ENCODE measurements at regions not wholly inside any gene's neighbourhood (a gene's known extent, or its start where the extent isn't known, plus 50 kb on each side); places are given as distances from the start of the nearest gene placed in this dataset.

DNA sequence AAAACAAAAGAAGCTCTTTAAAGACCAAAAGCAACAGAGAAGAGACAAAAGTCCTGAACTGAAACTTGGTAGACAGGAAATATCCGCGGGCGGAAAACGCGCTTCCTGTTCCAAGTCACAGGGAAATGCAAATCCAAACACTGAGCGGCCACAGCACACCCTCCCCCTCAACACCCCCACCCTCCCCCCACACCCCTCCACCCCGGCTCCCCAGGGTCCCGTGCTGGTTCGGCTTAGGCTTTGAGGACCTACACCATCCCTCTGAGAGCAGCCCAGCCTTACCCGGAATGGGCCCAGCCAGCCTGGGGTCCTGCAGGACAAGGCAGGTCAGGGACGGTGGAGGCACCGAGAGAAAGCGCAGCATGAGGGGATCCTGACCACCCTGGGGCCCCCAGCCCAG lies 160.4 kb downstream of the BRD1 start:
- TF ChIP-seq, protein P1, sequence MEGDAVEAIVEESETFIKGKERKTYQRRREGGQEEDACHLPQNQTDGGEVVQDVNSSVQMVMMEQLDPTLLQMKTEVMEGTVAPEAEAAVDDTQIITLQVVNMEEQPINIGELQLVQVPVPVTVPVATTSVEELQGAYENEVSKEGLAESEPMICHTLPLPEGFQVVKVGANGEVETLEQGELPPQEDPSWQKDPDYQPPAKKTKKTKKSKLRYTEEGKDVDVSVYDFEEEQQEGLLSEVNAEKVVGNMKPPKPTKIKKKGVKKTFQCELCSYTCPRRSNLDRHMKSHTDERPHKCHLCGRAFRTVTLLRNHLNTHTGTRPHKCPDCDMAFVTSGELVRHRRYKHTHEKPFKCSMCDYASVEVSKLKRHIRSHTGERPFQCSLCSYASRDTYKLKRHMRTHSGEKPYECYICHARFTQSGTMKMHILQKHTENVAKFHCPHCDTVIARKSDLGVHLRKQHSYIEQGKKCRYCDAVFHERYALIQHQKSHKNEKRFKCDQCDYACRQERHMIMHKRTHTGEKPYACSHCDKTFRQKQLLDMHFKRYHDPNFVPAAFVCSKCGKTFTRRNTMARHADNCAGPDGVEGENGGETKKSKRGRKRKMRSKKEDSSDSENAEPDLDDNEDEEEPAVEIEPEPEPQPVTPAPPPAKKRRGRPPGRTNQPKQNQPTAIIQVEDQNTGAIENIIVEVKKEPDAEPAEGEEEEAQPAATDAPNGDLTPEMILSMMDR (IDR thresholded peaks at IDR 0.05; ENCODE audit: low read depth, low read length, missing control alignments) = no peak
- no peak overlapping the region for H3K4me3 ChIP-seq (replicated peaks; ENCODE audit: low read depth, low read length)
- DNase-seq (ENCODE audit: extremely low read depth, low read depth) = no peak

DNA sequence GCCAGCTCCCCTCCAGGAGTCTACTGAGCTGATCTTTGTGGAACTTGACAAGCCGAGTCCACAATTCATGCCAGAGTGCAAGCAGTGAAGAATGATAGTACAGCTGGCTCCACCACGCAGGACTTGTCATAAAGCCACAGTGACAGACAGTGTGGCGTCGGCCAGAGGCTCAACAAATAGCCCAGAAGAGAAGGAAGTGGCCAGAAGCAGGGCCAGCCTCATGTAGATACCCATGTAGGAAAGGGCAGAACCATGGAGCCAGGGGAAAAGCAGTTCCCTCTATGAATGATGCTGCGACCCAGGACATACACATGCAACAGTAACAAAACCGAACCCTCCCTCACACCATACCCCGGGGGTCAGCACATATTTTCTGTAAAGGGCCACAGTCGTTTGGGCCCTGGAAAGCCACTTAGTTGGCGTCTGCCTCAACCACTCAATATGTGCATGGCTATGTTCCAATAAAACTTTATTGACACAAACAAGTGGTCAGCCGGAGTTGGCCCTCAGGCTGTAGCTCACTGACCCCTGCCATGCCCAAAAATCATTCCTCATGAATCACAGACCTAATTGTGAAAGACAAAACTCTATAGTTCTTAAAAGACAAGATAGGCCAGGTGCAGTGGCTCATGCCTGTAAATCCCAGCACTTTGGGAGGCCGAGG lies 161.4 kb downstream of the BRD1 start:
- DNase-seq (ENCODE audit: extremely low read depth, low read depth) = no peak
- TF ChIP-seq, protein P1 (IDR thresholded peaks at IDR 0.05; ENCODE audit: low read depth, low read length, missing control alignments) = no peak
- H3K4me3 ChIP-seq (replicated peaks; ENCODE audit: low read depth, low read length) = no peak overlapping the region

DNA sequence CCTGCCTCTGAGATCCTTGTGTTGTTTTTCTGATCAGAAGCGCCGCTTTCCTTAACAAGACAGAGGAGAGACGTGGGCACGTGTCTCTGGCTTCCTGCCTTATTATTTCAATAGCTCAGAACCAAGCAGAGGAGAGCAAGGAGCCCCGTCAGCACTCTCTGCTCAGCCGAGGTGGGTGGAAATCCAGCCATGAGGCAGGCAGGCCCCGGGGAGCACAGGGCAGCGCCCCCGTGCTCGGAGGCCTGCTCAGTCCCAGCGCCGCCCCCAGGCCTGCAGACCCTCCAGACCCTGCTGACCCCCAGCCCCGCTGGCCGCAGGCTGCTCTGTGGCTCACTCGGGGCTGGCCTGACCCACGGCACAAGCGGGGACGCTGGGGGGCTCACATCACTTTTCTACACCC lies 162.8 kb downstream of the BRD1 start:
- H3K4me3 ChIP-seq (replicated peaks; ENCODE audit: low read depth, low read length) = no peak overlapping the region
- TF ChIP-seq, protein P1 (IDR thresholded peaks at IDR 0.05; ENCODE audit: low read depth, low read length, missing control alignments) = no peak
- DNase-seq (ENCODE audit: extremely low read depth, low read depth) = no peak

DNA sequence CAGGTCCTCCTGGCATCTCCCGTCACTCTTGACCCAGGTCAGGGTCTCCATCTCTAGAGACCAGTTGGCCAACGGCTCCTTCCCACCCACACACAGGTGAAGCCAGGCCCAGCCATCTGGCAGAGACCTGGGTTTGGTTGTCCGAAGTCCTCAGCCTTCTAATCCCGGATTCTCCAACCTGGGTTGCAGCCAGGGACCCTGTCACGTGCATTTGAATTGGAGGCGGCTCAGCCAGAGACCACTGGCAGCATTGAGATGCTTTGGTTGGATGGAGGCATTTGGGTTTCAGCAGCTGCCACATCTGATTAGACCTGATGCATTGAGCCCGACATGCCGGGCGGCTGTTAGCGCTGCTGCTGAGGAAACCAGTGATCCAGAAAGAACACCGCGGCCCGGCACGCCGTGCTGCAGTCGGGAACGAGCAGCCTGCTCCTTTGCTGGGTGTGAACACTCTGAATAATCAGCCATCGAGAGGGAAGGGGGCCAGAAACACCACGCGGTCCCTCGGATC lies 163.2 kb downstream of the BRD1 start:
- no peak for DNase-seq (ENCODE audit: extremely low read depth, low read depth)
- TF ChIP-seq, protein P1 (IDR thresholded peaks at IDR 0.05; ENCODE audit: low read depth, low read length, missing control alignments) = no peak

DNA sequence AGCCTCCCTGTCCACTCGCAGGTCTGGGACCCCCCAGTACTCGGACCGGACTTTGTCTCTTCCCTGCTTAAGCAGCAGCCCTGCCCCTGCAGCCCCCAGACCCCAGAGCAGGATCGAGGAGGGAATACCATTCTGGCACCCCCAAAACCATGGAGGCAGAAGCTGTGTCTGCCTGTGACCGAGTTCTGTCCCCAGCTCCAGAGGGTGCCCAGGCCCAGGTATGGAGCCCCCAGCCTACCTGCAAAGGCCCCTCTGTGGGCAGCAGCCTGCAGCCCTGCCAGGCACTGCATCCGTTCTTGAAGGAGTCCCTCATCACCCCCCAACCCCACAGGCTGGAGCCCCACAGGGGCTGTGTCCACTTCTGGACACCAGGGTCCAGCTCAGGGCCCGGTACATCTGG lies 163.8 kb downstream of the BRD1 start:
- TF ChIP-seq, protein P1 (IDR thresholded peaks at IDR 0.05; ENCODE audit: low read depth, low read length, missing control alignments) = no peak
- DNase-seq (ENCODE audit: extremely low read depth, low read depth) = no peak
- no peak overlapping the region for H3K4me3 ChIP-seq (replicated peaks; ENCODE audit: low read depth, low read length)

More for the DNA sequence above, 163.2 kb downstream of the BRD1 start:
- H3K4me3 ChIP-seq (replicated peaks; ENCODE audit: low read depth, low read length) = no peak overlapping the region

DNA sequence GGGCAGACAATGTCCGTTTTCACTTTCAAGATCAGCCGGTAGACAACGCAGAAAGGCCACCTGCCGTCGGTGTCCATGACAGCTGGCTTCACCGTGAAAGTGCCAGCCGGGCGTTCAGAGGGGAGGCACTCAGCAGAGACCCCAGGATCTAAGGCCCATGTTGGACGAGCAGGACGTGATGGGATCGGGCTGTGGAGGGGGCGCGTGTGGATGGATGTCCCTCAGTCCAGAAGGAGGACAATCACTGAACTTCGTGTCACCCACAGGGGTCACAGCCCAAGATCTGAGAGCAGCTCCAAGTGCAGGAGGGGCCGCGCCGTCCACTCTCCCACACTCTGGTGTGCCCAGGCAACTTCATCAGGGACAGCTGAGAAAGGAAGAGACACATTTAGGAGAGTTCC lies 164.4 kb downstream of the BRD1 start:
- TF ChIP-seq, protein P1 (IDR thresholded peaks at IDR 0.05; ENCODE audit: low read depth, low read length, missing control alignments) = no peak
- no peak for DNase-seq (ENCODE audit: extremely low read depth, low read depth)
- no peak overlapping the region for H3K4me3 ChIP-seq (replicated peaks; ENCODE audit: low read depth, low read length)

DNA sequence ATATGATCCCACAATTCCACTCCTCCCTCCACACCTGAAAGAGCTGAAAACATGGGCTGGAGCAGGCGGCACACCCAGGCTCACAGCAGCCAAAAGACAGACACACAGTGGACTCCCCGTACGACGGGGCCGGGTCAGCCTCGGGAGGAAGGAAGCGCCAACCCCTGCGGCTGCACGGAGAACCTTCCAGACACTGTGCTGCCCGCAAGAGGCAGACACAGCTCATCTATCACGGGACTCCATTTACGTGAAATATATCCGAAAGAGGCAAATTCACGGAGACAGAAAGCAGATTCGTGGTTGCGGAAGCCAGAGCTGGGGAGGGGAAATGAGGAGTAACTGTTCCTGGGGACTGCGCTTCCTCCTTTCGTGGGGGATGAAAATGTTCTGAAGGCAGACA lies 165.0 kb downstream of the BRD1 start:
- H3K4me3 ChIP-seq (replicated peaks; ENCODE audit: low read depth, low read length) = no peak overlapping the region
- DNase-seq (ENCODE audit: extremely low read depth, low read depth) = no peak

More for the DNA sequence above, 165.0 kb downstream of the BRD1 start:
- TF ChIP-seq, protein P1 (IDR thresholded peaks at IDR 0.05; ENCODE audit: low read depth, low read length, missing control alignments) = no peak
